ENCODE measurements at regions not wholly inside any gene's neighbourhood (a gene's known extent, or its start where the extent isn't known, plus 50 kb on each side); places are given as distances from the start of the nearest gene placed in this dataset.

- TF ChIP-seq, protein P1, sequence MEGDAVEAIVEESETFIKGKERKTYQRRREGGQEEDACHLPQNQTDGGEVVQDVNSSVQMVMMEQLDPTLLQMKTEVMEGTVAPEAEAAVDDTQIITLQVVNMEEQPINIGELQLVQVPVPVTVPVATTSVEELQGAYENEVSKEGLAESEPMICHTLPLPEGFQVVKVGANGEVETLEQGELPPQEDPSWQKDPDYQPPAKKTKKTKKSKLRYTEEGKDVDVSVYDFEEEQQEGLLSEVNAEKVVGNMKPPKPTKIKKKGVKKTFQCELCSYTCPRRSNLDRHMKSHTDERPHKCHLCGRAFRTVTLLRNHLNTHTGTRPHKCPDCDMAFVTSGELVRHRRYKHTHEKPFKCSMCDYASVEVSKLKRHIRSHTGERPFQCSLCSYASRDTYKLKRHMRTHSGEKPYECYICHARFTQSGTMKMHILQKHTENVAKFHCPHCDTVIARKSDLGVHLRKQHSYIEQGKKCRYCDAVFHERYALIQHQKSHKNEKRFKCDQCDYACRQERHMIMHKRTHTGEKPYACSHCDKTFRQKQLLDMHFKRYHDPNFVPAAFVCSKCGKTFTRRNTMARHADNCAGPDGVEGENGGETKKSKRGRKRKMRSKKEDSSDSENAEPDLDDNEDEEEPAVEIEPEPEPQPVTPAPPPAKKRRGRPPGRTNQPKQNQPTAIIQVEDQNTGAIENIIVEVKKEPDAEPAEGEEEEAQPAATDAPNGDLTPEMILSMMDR (conservative IDR thresholded peaks at IDR 0.05; ENCODE audit: low read length) = no peak
- no peak for TF ChIP-seq EZH2phosphoT487 (IDR thresholded peaks at IDR 0.05; ENCODE audit: borderline replicate concordance)
Observed at GRCh38 chr19:27618006-27618405, 1594.9 kb downstream of the UQCRFS1 start.

Data from Loucy (cell line).